Embryonic facial prominence (tissue), 1 donor: ENCODE measurements at regions not wholly inside any gene's neighbourhood (a gene's known extent, or its start where the extent isn't known, plus 50 kb on each side); places are given as distances from the start of the nearest gene placed in this dataset.

Experiments used
- DNase-seq: peaks from one replicate; pipeline ENCODE4 v3.0.0-alpha.2; 2016; ENCODE audit errors: extremely low spot score

DNA sequence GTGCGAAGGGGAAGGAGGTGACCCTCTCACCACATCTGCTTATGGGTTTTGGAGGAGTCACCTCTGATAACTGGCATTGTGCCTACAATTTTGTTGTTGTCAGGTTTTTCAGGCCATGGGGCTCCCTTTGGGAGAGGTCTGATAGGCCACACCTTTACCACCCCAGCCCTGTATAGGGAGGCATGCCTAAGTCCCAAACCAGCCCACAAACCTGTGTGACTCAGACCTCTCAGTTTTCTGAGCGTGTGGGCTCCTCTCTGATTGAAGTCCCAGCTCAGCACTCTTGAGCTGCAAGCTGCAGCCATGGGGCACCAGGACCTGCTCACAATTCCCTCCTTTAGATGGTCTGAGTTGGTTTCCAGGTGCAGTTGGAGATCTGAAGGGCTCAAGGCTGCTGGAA is 1429.3 kb upstream of the TMEM132C start:
- DNase-seq, result no peak

DNA sequence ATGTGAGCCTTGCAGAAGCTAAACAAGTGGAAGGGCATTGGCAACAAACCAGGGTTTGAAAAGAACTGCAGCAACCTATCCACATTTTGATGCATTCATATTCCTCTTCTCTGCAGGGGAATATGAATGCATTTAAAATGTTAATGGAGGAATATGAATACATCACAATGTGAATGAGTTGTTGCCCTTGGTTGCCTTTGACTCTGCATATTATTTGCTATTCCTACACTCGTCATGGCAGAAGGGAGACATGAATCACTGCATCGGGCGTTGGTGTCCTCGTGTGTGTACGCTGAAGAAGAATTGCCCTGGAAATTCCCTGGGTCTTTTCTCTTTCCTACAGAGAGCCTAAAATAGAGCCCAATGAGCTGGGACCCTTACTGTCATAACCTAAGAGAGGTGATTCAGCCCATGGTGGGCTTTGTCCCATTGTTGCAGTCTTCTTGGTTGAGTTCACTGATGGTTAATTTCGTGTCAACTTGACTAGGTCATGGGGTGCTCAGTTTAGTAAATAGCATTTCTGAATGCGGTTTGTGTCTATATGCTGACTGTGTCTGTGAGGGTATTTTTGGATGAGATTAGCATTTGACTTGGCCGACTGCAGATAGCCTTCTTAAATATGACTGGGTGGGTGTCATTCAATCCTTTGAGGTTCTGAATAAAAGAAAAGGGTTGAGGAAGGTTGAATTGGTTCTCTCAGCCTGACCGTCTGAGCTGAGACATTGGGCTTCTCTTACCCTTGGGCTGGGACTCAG is 1422.9 kb upstream of the TMEM132C start:
- no peak for DNase-seq

DNA sequence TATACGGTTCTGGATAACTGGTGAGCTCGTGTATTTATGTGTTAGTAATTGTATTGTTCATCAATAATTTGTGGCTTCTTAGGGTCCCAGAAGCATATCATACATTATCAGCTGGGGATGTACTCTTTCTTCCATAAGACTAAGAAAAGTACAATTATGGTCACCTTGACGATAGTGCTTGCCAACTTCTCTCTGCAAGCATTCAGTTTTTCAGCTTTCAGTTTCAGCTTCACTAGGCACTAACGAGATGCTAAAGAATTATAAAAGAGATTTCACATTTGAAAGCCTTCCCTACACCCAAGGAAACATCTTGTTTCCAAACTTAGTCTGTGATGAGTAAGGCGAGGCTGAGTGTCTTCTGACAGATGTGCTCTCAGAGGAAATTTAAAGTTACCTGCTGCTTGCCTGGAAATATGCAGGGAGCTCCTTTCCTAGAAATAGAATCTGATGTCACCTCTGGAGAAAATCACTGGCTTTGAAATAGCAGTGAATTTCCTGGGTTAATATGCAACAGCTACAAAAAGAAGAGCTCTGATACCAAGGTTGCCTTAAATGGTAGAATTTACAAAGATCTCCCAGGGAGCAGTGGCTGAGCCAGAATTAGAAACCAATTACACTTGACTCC is 1419.9 kb upstream of the TMEM132C start:
- DNase-seq, result no peak

DNA sequence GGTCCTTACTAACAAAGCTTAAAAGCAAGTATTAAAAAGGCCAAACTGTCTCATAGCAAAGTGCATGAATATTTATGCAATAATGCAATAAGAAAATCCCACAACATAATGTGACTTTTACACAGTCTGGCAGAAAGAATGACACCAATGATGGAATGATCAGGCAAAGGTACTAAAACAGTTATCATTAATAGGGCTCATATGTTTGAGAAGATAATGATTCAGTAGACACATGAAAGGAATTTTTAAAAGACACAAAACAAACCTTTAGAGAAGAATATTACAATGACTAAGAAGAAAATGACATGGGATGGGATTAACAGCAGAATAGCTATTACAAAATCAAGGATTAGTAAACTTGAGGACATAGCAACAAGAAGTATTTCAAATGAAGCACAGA is 1411.2 kb upstream of the TMEM132C start:
- DNase-seq, result no peak

DNA sequence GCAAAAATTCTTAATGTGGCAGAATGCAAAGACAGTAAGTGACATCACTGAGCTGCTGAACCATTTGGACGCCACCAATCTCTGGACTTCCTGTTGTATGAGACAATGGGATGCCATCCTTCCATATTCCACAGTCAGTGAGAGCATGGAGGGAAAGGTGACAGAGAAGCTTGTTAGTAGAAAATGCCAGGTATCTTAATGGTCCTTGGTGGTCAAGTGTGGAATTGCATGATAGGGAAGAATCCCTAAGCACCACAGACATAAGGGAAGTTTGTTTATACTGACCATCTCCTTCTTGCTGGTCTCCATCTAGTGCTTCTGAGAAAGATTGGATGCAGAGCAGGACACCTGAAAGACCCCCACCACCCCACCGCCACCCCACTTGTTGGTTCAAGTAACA is 1410.0 kb upstream of the TMEM132C start:
- DNase-seq, result no peak

DNA sequence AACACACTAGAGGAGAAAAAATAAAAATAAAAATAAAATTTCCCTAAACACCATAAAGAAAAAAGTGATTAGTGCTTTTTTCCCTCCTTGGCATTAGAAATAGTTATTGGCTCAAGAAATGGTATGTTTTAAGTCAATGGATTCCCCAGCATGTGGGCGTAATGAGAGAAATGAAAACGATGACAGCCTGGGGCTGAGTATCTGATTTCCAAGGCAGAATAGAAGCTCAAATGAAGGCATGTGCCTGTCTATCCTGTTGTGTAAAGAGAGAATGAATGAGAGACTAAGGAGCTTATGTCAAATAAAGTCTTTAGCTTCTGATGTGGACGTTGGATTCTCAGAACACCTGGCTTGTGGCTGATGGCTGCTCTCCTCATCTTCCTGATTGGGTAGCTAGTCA is 1408.4 kb upstream of the TMEM132C start:
- no peak for DNase-seq

DNA sequence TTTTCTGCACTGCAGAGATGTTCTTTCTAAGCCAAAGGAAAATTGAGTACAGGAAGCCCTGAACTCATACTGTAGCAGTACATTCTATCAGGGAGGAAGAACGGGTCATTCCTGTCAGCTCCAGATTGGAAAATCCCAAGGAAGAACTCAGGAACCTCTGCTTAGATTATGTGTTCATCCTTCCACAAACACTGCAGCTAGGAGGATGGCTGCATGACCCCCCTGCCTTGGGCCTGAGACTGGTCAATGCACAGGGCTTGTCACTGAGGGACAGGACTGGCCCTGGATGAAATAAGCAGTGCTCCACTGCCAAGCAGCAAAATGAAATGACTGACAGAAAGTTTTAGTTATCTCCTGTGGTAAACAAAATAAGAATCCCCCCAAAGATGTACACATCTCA is 1406.8 kb upstream of the TMEM132C start:
- DNase-seq, result no peak

GRCh38 chr12:126862500-126862899 is 1404.5 kb upstream of the TMEM132C start:
- no peak for DNase-seq

- no peak for DNase-seq
Observed at GRCh38 chr12:126869644-126870043, 1397.3 kb upstream of the TMEM132C start.

GRCh38 chr12:126873701-126874100 is 1393.3 kb upstream of the TMEM132C start:
- no peak for DNase-seq

DNA sequence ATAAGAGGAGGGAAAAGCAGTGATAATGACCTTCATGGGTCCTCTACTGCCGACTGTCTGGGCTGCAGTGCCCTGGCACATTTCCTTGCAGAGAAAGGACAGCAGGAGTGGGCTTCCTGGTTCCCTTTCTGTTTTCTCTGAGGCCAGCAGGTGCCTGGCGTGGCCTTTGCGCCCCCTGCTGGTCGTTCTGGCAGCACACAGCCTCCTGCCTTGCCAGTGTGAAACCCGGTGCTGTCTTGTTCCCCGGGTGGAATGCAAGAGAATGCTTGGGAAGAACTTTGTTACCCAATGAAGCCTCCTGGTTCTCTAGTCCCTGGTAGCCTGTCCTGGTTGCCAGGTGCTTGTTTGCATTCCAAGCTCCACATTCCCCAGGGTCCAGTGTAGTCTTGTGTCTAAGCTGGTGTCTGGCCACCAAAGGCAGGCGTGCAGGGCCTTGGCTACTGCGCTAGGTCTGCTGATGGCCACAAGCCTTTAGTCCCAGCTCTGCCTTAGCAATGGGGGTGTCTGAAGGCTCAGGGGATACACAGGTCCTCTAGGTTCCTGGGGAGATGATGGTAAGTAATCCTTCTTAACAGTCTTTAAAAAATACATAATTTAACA is 1392.4 kb upstream of the TMEM132C start:
- peak; percentile 16 for DNase-seq

DNA sequence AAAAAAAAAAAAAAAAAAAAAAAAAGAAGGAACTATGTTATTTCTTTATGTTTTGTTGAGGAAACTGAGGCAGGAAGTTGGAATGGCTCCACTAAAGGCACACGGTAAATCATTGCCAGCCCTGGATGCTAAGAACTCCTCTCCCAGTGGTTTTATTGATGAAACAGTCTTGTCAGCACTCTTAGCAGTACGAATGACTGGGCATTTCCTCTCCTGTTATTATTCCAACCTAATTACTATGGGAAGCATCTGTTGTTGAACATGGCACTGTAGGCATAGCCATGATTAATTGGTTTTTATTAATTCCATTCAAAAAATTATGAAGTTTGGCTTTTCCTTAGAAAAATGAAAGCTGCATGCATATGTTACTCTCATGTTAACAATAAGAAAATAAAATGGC is 1387.1 kb upstream of the TMEM132C start:
- DNase-seq, result no peak

- no peak for DNase-seq
Observed at GRCh38 chr12:126883697-126884096, 1383.3 kb upstream of the TMEM132C start.

DNA sequence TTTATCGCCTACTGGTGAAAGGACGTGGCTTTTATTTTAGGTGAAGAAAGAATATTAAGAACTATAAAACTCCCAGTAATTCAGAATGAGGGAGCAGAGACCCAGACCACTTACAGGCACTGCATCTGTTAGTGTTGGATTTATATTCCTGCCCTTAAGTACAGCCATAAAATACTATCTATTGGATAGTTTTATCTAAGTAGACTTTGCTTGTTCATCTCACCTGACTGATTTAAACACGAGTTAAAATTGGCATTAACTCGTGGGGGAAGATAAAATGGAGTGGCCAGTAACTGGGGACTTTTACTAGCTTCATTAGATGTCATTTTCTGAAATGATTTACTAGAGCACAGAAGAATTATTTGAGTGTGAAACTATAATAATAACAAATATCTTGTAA is 1377.5 kb upstream of the TMEM132C start:
- no peak for DNase-seq

DNA sequence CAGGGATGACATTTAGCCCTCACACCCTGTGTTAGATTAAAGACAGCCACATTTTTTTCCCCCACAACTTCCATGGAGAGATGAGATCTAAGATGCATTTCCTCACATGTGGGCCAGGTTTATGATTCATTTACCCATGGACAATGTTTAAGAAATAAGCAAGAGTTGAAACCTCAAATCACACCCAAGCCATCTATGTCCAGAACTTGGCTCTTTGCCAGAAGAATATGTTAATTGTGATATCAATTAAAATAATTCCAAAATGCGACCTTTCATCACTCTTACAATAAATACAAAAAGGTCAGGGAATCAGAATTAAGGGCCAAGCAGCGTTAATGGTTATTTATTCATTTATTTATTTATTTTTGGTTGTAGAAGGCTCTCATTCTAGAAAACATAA is 1376.9 kb upstream of the TMEM132C start:
- no peak for DNase-seq

- no peak for DNase-seq
Observed at GRCh38 chr12:126891789-126892188, 1375.2 kb upstream of the TMEM132C start.

DNA sequence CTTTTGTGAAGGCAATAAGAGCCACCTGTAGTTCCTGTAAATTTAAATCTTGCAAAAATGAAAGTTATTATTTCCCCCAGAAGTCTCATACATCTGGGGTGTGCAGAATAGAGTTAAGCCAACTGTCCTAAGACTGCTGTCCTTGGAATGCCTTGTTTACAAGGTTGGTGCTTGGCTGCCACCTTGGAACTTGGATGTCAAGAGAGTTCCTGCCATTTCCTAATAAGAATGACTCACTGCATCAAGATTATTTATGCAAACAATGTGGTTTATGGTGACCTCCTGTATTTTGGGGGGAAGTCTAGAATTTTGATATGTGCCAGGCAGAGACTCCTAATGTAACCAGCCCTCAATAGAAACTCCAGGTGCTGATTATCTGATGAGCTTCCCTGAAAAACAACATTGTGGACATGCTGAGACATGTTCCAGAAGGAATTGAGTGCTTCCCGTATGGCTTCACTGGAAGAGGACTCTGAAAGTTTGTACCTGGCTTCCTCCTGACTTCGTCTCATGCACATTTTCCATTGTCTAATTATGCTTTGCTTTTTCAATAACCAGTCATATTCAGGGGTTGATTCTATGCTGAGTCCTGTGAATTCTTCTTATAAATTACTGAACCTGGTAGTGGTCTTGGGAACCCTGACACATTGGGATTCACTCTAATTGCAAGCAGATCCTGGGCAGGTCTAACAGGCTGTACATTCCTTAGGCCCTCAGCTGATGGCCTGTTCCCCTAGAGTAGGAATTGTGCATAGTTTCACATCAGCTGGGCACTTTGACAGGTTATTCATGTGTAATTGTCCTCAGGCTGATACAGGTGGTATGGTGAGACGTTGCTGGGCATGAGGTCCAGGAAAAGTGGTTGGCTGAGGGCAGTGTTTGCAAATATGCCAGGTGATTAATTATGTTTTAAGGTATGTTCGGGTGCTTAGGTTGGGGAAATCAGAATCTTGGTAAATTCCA is 1370.7 kb upstream of the TMEM132C start:
- no peak for DNase-seq

- DNase-seq, result no peak
Observed at GRCh38 chr12:126897102-126897501, 1369.9 kb upstream of the TMEM132C start.

GRCh38 chr12:126897778-126898177 is 1369.2 kb upstream of the TMEM132C start:
- DNase-seq, result no peak

DNA sequence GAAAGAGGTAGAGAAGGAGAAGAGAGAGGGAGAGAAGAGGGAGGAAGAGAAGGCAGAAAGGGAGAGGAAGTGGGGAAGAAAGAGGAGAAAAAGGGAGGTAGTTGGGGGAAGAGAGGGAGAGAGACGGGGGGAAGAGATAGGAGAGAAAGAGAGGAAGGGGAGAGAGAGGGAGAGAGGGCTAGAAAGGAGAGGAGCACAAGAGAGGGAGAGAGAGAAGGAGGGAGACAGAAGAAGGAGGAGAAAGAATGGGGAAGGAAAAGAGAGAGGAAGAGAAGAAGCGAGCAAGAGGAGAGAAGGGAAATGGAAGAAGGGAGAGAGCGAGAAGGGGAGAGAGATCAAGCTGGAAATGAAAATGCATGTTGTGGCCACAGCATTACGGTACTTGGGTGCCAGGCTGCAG is 1368.4 kb upstream of the TMEM132C start:
- DNase-seq, result no peak

- DNase-seq, result no peak
Observed at GRCh38 chr12:126899926-126900792, 1366.8 kb upstream of the TMEM132C start.
